Neural progenitor cell (in vitro differentiated cells): ENCODE measurements at regions not wholly inside any gene's neighbourhood (a gene's known extent, or its start where the extent isn't known, plus 50 kb on each side); places are given as distances from the start of the nearest gene placed in this dataset.
A peak's percentile ranks its signal among the peaks of the same experiment; 100 is the strongest.
"Not testable (repeated sequence)": the region's sequence is repeated elsewhere in the genome, so short reads cannot be mapped to it uniquely, and the experiment has no call there.

ENCODE experiments used
- DNase-seq: peaks from one replicate; pipeline ENCODE4 v3.0.0-alpha.2; 2016; ENCODE audit warnings: low spot score
- H2AFZ ChIP-seq: fragments of 200-600 bp; sonication (generic); replicated peaks from 2 replicates; pipeline ENCODE4 v1.6.1; 2016; ENCODE audit warnings: antibody characterized with exemption
- H3F3A ChIP-seq: fragments of 200-600 bp; sonication (generic); 2 replicates; pipeline ENCODE4 v1.6.1; 2016; ENCODE audit warnings: antibody characterized with exemption, low read depth
- H3K27ac ChIP-seq: fragments of 200-600 bp; sonication (generic); 2 replicates; pipeline ENCODE4 v1.5.1; 2016; ENCODE audit warnings: mild to moderate bottlenecking
- H3K27me3 ChIP-seq: fragments of 200-600 bp; sonication (generic); 2 replicates; pipeline ENCODE4 v1.6.1; 2016; ENCODE audit warnings: mild to moderate bottlenecking, moderate library complexity
- H3K36me3 ChIP-seq: fragments of 200-600 bp; sonication (generic); 2 replicates; pipeline ENCODE4 v1.5.1; 2016
- H3K4me1 ChIP-seq: fragments of 200-600 bp; sonication (generic); 2 replicates; pipeline ENCODE4 v1.6.1; 2016; ENCODE audit warnings: mixed run types
- H3K4me2 ChIP-seq: fragments of 200-600 bp; sonication (generic); 2 replicates; pipeline ENCODE4 v1.6.1; 2016
- H3K4me3 ChIP-seq: fragments of 200-600 bp; sonication (generic); 2 replicates; pipeline ENCODE4 v1.5.1; 2016
- H3K79me2 ChIP-seq: fragments of 200-600 bp; sonication (generic); 2 replicates; pipeline ENCODE4 v1.6.1; 2016; ENCODE audit warnings: low read depth
- H3K9ac ChIP-seq: fragments of 200-600 bp; sonication (generic); 2 replicates; pipeline ENCODE4 v1.6.1; 2016
- H3K9me3 ChIP-seq: fragments of 200-600 bp; sonication (generic); 2 replicates; pipeline ENCODE4 v1.5.1; 2016; ENCODE audit warnings: low read depth
- H4K20me1 ChIP-seq: fragments of 200-600 bp; sonication (generic); 2 replicates; pipeline ENCODE4 v1.6.1; 2016; ENCODE audit warnings: low read depth
- H3K27ac Mint-ChIP-seq: 3 replicates; pipeline ENCODE4 v1.8.0; 2021; ENCODE audit warnings: mixed read lengths
- H3K27me3 Mint-ChIP-seq: 2 replicates; pipeline ENCODE4 v1.8.0; 2022; ENCODE audit warnings: low read depth, mild to moderate bottlenecking, inconsistent platforms, moderate library complexity, mixed read lengths; ENCODE audit not compliant: insufficient read depth
- H3K36me3 Mint-ChIP-seq: 3 replicates; pipeline ENCODE4 v1.8.0; 2021; ENCODE audit warnings: mixed read lengths
- H3K4me1 Mint-ChIP-seq: 3 replicates; pipeline ENCODE4 v1.8.0; 2021; ENCODE audit warnings: mixed read lengths
- H3K4me3 Mint-ChIP-seq: 3 replicates; pipeline ENCODE4 v1.8.0; 2021; ENCODE audit warnings: mild to moderate bottlenecking, moderate library complexity, mixed read lengths
- H3K9me3 Mint-ChIP-seq: 3 replicates; pipeline ENCODE4 v1.8.0; 2020; ENCODE audit warnings: mixed read lengths
- EZH2 ChIP-seq: fragments of 200-600 bp; sonication (generic); IDR thresholded peaks from 2 replicates; pipeline ENCODE4 v1.6.1; 2017; ENCODE audit warnings: antibody characterized with exemption, mild to moderate bottlenecking, moderate library complexity
- EZH2phosphoT487 ChIP-seq: fragments of 200-600 bp; sonication (generic); IDR thresholded peaks from 2 replicates; pipeline ENCODE4 v1.6.1; 2017; ENCODE audit warnings: antibody characterized with exemption
- TF ChIP-seq, protein P1 (sequence below): fragments of 200-600 bp; sonication (generic); IDR thresholded peaks from 2 replicates; pipeline ENCODE4 v1.5.1; 2017; ENCODE audit warnings: antibody characterized with exemption, mild to moderate bottlenecking

- not testable (repeated sequence) for H3K4me3 ChIP-seq, H3K4me2 ChIP-seq, H3K27me3 ChIP-seq, H3K27me3 Mint-ChIP-seq, H3K36me3 ChIP-seq, H3K9ac ChIP-seq, H3K9me3 ChIP-seq, H3K27ac Mint-ChIP-seq, H3K4me3 Mint-ChIP-seq, H3K79me2 ChIP-seq, H3K36me3 Mint-ChIP-seq, H3F3A ChIP-seq, H3K4me1 ChIP-seq, H4K20me1 ChIP-seq, DNase-seq, H3K9me3 Mint-ChIP-seq, H3K27ac ChIP-seq, H2AFZ ChIP-seq, H3K4me1 Mint-ChIP-seq
Observed at GRCh38 chr17:34039213-34039612, 215.9 kb upstream of the CCL2 start.

- H3K4me3 Mint-ChIP-seq, H4K20me1 ChIP-seq, H3K9me3 Mint-ChIP-seq, H3K79me2 ChIP-seq, H3K27ac Mint-ChIP-seq, H3K36me3 Mint-ChIP-seq, H3K4me1 Mint-ChIP-seq, H3K9ac ChIP-seq, H3K27me3 Mint-ChIP-seq, H2AFZ ChIP-seq, H3K27ac ChIP-seq, H3K27me3 ChIP-seq, DNase-seq, H3K4me3 ChIP-seq, H3K4me1 ChIP-seq, H3K4me2 ChIP-seq, H3K36me3 ChIP-seq, H3K9me3 ChIP-seq, H3F3A ChIP-seq: not testable (repeated sequence)
Observed at GRCh38 chr17:34039759-34040555, 215.1 kb upstream of the CCL2 start.

GRCh38 chr17:34045990-34046389, 209.1 kb upstream of the CCL2 start:
- no peaks in the 10 kb centered on the region for H3K27me3 ChIP-seq
- H3K4me1 ChIP-seq: peaks cover 6% of the 10 kb centered on the region
- H3K9me3 ChIP-seq: no peaks in the 10 kb centered on the region
- H3K4me1 Mint-ChIP-seq: peaks cover 6% of the 10 kb centered on the region
- no peak overlapping the region for H3K4me3 ChIP-seq
- peaks cover 4% of the 10 kb centered on the region for H3K27me3 Mint-ChIP-seq
- H3K27ac ChIP-seq: no peak overlapping the region
- H3K36me3 ChIP-seq: no peaks in the 10 kb centered on the region
- H2AFZ ChIP-seq: no peak overlapping the region
- no peak overlapping the region for H3K4me2 ChIP-seq
- H4K20me1 ChIP-seq: no peaks in the 10 kb centered on the region
- H3F3A ChIP-seq: no peaks in the 10 kb centered on the region
- DNase-seq: no peak
- no peaks in the 10 kb centered on the region for H3K36me3 Mint-ChIP-seq
- H3K79me2 ChIP-seq: no peaks in the 10 kb centered on the region
- no peaks in the 10 kb centered on the region for H3K9me3 Mint-ChIP-seq
- no peak overlapping the region for H3K27ac Mint-ChIP-seq
- H3K9ac ChIP-seq: no peak overlapping the region
- H3K4me3 Mint-ChIP-seq: no peak overlapping the region
- TF ChIP-seq EZH2 (no peak), EZH2phosphoT487 (no peak)
- TF ChIP-seq, protein P1, sequence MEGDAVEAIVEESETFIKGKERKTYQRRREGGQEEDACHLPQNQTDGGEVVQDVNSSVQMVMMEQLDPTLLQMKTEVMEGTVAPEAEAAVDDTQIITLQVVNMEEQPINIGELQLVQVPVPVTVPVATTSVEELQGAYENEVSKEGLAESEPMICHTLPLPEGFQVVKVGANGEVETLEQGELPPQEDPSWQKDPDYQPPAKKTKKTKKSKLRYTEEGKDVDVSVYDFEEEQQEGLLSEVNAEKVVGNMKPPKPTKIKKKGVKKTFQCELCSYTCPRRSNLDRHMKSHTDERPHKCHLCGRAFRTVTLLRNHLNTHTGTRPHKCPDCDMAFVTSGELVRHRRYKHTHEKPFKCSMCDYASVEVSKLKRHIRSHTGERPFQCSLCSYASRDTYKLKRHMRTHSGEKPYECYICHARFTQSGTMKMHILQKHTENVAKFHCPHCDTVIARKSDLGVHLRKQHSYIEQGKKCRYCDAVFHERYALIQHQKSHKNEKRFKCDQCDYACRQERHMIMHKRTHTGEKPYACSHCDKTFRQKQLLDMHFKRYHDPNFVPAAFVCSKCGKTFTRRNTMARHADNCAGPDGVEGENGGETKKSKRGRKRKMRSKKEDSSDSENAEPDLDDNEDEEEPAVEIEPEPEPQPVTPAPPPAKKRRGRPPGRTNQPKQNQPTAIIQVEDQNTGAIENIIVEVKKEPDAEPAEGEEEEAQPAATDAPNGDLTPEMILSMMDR: no peak

DNA sequence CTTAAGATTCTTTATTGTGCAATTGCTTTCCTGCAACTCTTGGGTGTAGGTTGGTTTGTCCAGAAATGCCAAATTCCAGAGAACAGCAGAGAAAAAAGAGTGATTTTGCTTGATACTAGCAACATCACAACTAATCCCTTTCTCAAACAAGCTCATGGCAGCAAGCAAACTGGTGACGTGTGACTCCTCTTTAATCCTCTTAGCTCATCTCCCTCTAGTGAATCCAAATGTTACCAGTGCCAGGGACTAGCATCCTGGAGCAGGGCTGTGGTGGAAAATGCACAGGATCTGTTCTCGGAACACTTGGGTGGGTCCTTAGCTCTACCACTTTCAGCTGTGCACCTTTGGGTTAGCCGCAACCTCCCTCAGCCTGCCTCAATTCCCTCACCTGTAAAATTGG, 204.0 kb upstream of the CCL2 start:
- H3K4me3 Mint-ChIP-seq: no peak overlapping the region

More for the DNA sequence above, 204.0 kb upstream of the CCL2 start:
- no peak overlapping the region for H3K27ac ChIP-seq
- no peaks in the 10 kb centered on the region for H3K27me3 ChIP-seq
- Mint-ChIP-seq H3K4me1 (no peaks in the 10 kb centered on the region), H3K27me3 (peaks cover 5% of the 10 kb centered on the region), H3K9me3 (no peaks in the 10 kb centered on the region), H3K27ac (no peak overlapping the region), H3K36me3 (no peaks in the 10 kb centered on the region)
- no peak overlapping the region for H3K9ac ChIP-seq
- H3K9me3 ChIP-seq: no peaks in the 10 kb centered on the region
- no peak overlapping the region for H3K4me3 ChIP-seq
- no peaks in the 10 kb centered on the region for H3K79me2 ChIP-seq
- peaks cover 11% of the 10 kb centered on the region for H3K4me1 ChIP-seq
- H3F3A ChIP-seq: no peaks in the 10 kb centered on the region
- H3K36me3 ChIP-seq: no peaks in the 10 kb centered on the region
- H2AFZ ChIP-seq: no peak overlapping the region
- peak; percentile 63 for DNase-seq
- H3K4me2 ChIP-seq: peak overlapping the region; percentile 13
- TF ChIP-seq EZH2phosphoT487: no peak
- TF ChIP-seq, protein P1: no peak
- no peak for TF ChIP-seq EZH2
- no peaks in the 10 kb centered on the region for H4K20me1 ChIP-seq
